ENCODE measurements at regions not wholly inside any gene's neighbourhood (a gene's known extent, or its start where the extent isn't known, plus 50 kb on each side); places are given as distances from the start of the nearest gene placed in this dataset.

DNA sequence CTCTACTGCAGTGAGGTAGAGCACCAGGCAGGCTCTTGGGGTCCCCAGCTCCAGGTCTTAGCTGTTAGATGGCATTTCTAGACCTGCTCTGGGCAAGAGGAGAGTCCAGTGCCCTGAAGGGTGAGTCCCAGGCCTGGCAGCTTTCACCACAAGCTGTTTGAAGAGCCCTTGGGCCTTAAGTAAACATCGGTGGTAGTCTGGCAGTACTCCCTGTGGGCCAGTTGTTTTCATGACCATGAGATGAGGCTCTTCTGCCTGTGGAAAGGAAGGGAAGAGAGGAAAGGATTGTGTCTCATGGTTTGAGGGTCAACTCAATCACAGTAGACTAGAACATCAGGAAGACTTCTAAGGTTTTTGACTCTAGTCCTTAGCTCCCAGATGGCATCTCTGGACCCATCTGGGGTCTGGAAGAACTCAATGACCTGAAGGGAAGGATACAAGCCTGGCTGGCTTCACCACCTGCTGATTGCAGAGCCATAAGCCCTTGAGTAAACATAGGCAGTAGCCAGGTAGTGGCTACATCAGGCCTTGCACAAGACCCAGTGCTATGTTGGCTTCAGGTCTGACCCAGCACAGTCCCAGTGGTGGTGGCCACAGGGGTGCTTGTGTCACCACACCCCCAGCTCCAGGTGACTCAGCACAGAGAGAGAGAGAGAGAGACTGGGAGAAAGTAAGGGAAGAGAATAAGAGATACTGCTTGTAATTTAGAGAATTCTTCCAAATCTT, 114.3 kb upstream of the PCSK5 start:
- CTCF ChIA-PET = interaction anchor here (0.6 kb wide), 1 partner anchor 13 kb away, joined by 3 read pairs; no protein-coding TSS in a partner anchor
- BruUV-seq (replicated peaks) = no TSS peak

DNA sequence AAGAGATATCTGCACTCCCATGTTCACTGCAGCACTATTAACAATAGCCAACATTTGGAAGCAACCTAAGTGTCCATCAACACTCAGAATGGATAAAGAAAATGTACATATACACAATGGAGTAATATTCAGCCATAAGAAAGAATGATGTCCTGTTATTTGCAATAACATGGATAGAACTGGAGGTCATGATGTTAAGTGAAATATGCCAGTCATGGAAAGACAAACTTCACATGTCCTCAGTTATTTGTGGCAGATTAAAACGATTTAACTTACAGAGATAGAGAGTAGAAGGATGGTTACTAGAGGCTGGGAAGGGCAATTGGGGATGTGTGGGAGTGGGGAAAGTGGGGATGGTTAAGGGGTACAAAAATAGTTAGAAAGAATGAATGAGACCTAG, 110.3 kb upstream of the PCSK5 start:
- CTCF ChIA-PET = no interaction called here
- H3K27ac Mint-ChIP-seq (ENCODE audit: low read depth, unreplicated experiment) = no peak overlapping the region
- no TSS peak for BruUV-seq (replicated peaks)

More for the DNA sequence above, 114.3 kb upstream of the PCSK5 start:
- H3K27ac Mint-ChIP-seq (ENCODE audit: low read depth, unreplicated experiment) = no peak overlapping the region
- no peaks in the 10 kb centered on the region for H3K27me3 Mint-ChIP-seq (ENCODE audit: insufficient read depth, unreplicated experiment)
- H3K4me3 Mint-ChIP-seq (ENCODE audit: unreplicated experiment) = no peak overlapping the region
- POLR2A ChIA-PET = no interaction called here
- no peaks in the 10 kb centered on the region for H3K4me1 Mint-ChIP-seq (ENCODE audit: insufficient read depth, unreplicated experiment)
- no peaks in the 10 kb centered on the region for H3K36me3 Mint-ChIP-seq (ENCODE audit: insufficient read depth, unreplicated experiment)
- TF ChIP-seq, protein P1, sequence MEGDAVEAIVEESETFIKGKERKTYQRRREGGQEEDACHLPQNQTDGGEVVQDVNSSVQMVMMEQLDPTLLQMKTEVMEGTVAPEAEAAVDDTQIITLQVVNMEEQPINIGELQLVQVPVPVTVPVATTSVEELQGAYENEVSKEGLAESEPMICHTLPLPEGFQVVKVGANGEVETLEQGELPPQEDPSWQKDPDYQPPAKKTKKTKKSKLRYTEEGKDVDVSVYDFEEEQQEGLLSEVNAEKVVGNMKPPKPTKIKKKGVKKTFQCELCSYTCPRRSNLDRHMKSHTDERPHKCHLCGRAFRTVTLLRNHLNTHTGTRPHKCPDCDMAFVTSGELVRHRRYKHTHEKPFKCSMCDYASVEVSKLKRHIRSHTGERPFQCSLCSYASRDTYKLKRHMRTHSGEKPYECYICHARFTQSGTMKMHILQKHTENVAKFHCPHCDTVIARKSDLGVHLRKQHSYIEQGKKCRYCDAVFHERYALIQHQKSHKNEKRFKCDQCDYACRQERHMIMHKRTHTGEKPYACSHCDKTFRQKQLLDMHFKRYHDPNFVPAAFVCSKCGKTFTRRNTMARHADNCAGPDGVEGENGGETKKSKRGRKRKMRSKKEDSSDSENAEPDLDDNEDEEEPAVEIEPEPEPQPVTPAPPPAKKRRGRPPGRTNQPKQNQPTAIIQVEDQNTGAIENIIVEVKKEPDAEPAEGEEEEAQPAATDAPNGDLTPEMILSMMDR (IDR thresholded peaks at IDR 0.05; ENCODE audit: unreplicated experiment) = no peak
- peaks cover 25% of the 10 kb centered on the region for H3K9me3 Mint-ChIP-seq (ENCODE audit: unreplicated experiment)
- intact Hi-C loops (cut with micrococcal nuclease) = no loop called here
- DNase-seq (ENCODE audit: unreplicated experiment) = no peak

DNA sequence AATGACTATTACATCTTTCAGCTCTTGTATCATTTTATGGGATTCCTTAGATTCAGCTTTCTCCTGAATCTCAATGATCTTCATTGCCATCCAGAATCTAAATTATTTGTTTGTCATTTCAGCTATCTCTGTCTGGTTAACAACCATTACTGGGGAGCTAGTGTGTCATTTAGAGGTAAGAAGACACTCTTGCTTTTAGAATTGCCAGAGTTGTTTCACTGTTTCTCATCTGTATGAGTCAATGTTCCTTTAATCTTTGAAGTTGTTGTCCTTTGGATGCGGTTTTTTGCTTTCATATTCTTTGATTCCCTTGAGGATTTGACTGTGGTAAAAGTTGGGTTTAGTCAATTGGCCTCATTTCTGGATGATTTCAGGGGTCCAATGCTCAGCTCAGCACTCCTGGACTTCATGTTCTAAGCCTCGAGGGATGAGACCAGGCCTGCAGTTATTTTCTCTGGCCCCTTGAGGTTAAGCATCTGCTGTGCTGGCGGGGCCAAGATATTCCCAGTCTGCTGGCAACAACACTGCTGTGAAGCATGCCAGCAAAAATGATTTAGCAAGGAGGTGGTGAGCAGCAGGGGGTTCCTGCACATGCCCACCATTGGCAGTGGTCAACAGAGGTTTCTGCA, 102.4 kb upstream of the PCSK5 start:
- ChIA-PET CTCF (interaction anchor here (0.6 kb wide), 1 partner anchor 88 kb away, joined by 3 read pairs; no protein-coding TSS in a partner anchor), POLR2A (no interaction called here)
- DNase-seq (ENCODE audit: unreplicated experiment) = peak; percentile 30
- no peak overlapping the region for H3K4me3 Mint-ChIP-seq (ENCODE audit: unreplicated experiment)
- TF ChIP-seq, protein P1 (IDR thresholded peaks at IDR 0.05; ENCODE audit: unreplicated experiment) = no peak
- no peak overlapping the region for H3K27ac Mint-ChIP-seq (ENCODE audit: low read depth, unreplicated experiment)
- intact Hi-C loops (cut with micrococcal nuclease) = no loop called here
- H3K4me1 Mint-ChIP-seq (ENCODE audit: insufficient read depth, unreplicated experiment) = no peaks in the 10 kb centered on the region
- peaks cover 32% of the 10 kb centered on the region for H3K9me3 Mint-ChIP-seq (ENCODE audit: unreplicated experiment)
- no peaks in the 10 kb centered on the region for H3K36me3 Mint-ChIP-seq (ENCODE audit: insufficient read depth, unreplicated experiment)
- no TSS peak for BruUV-seq (replicated peaks)
- no peaks in the 10 kb centered on the region for H3K27me3 Mint-ChIP-seq (ENCODE audit: insufficient read depth, unreplicated experiment)

More for the DNA sequence above, 110.3 kb upstream of the PCSK5 start:
- TF ChIP-seq, protein P1 (IDR thresholded peaks at IDR 0.05; ENCODE audit: unreplicated experiment) = no peak
- Mint-ChIP-seq H3K9me3 (ENCODE audit: unreplicated experiment) (peaks cover 48% of the 10 kb centered on the region), H3K4me3 (ENCODE audit: unreplicated experiment) (no peak overlapping the region), H3K4me1 (ENCODE audit: insufficient read depth, unreplicated experiment) (no peaks in the 10 kb centered on the region), H3K36me3 (ENCODE audit: insufficient read depth, unreplicated experiment) (no peaks in the 10 kb centered on the region), H3K27me3 (ENCODE audit: insufficient read depth, unreplicated experiment) (no peaks in the 10 kb centered on the region)
- POLR2A ChIA-PET = no interaction called here
- DNase-seq (ENCODE audit: unreplicated experiment) = no peak
- intact Hi-C loops (cut with micrococcal nuclease) = no loop called here

DNA sequence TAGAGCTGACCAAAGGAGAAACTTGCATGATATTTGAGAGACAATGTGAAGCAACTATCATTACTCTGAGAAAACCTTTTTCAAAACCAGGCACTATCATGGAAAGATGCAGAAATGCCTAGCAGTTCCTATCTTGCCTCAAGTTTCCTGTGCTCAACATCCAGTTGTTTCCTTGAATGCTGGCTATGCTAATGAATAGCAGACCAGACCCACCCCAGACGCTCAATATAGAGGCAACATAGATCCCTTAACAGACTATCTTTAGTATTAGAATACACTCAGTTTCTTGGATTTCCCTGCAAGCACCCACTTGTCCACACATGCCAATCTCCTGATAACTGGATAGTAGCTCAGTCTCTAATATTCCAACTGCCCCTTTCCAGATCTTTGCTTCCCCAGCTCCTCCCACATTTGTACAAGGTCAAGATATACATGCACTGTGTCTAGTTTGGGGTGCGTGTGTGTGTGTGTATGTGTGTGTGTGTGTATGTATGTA, 93.3 kb upstream of the PCSK5 start:
- Mint-ChIP-seq H3K27ac (ENCODE audit: low read depth, unreplicated experiment) (no peak overlapping the region), H3K4me3 (ENCODE audit: unreplicated experiment) (no peak overlapping the region), H3K9me3 (ENCODE audit: unreplicated experiment) (peaks cover 59% of the 10 kb centered on the region), H3K36me3 (ENCODE audit: insufficient read depth, unreplicated experiment) (no peaks in the 10 kb centered on the region), H3K27me3 (ENCODE audit: insufficient read depth, unreplicated experiment) (no peaks in the 10 kb centered on the region), H3K4me1 (ENCODE audit: insufficient read depth, unreplicated experiment) (no peaks in the 10 kb centered on the region)
- ChIA-PET POLR2A (no interaction called here), CTCF (no interaction called here)
- DNase-seq (ENCODE audit: unreplicated experiment) = no peak
- TF ChIP-seq, protein P1 (IDR thresholded peaks at IDR 0.05; ENCODE audit: unreplicated experiment) = no peak
- intact Hi-C loops (cut with micrococcal nuclease) = no loop called here
- BruUV-seq (replicated peaks) = no TSS peak

All from MCF 10A (cell line).